Astrocyte (in vitro differentiated cells and primary cell): ENCODE measurements at regions not wholly inside any gene's neighbourhood (a gene's known extent, or its start where the extent isn't known, plus 50 kb on each side); places are given as distances from the start of the nearest gene placed in this dataset.
A peak's percentile ranks its signal among the peaks of the same experiment; 100 is the strongest.

ENCODE experiments used
- DNase-seq: peaks from one replicate; pipeline ENCODE4 v3.0.0-alpha.2; 2010; ENCODE audit warnings: low read depth
- FAIRE-seq: peaks from 2 replicates; lab custom pipeline; 2011; peaks lifted over from hg19 to GRCh38; lab: Jason Lieb, UNC
- H2AFZ ChIP-seq: 2 replicates; pipeline ENCODE4 v1.6.0; 2012; ENCODE audit warnings: low read depth, low read length, inconsistent platforms
- H3K27ac ChIP-seq: 2 replicates; pipeline ENCODE4 v1.5.1; 2011; ENCODE audit warnings: low read depth, low read length, inconsistent platforms
- H3K27me3 ChIP-seq: 2 replicates; pipeline ENCODE4 v1.6.0; 2011; ENCODE audit warnings: low read length, inconsistent platforms; ENCODE audit not compliant: insufficient read depth
- H3K36me3 ChIP-seq: 2 replicates; pipeline ENCODE4 v1.5.1; 2011; ENCODE audit warnings: low read length, inconsistent platforms; ENCODE audit not compliant: insufficient read depth
- H3K4me1 ChIP-seq: 2 replicates; pipeline ENCODE4 v1.5.1; 2011; ENCODE audit warnings: low read length, inconsistent platforms; ENCODE audit not compliant: insufficient read depth
- H3K4me2 ChIP-seq: 2 replicates; pipeline ENCODE4 v1.6.0; 2012; ENCODE audit warnings: low read length, inconsistent platforms
- H3K4me3 ChIP-seq: 2 replicates; pipeline ENCODE4 v1.5.1; 2011; ENCODE audit warnings: low read depth, mild to moderate bottlenecking, low read length, inconsistent platforms; ENCODE audit not compliant: insufficient read depth
- H3K79me2 ChIP-seq: 2 replicates; pipeline ENCODE4 v1.6.0; 2012; ENCODE audit warnings: mild to moderate bottlenecking, low read length, inconsistent platforms; ENCODE audit not compliant: insufficient read depth
- H3K9ac ChIP-seq: 2 replicates; pipeline ENCODE4 v1.6.0; 2012; ENCODE audit warnings: mild to moderate bottlenecking, low read length, inconsistent platforms
- H3K9me3 ChIP-seq: 2 replicates; pipeline ENCODE4 v1.5.1; 2012; ENCODE audit warnings: low read depth, mild to moderate bottlenecking, low read length, inconsistent platforms; ENCODE audit not compliant: insufficient read depth
- H4K20me1 ChIP-seq: 2 replicates; pipeline ENCODE4 v1.6.0; 2012; ENCODE audit warnings: low read length, inconsistent platforms; ENCODE audit not compliant: insufficient read depth
- H3K27ac Mint-ChIP-seq: one replicate; pipeline ENCODE4 v1.8.0; 2021; ENCODE audit warnings: mild to moderate bottlenecking, mixed read lengths; ENCODE audit not compliant: unreplicated experiment
- H3K27me3 Mint-ChIP-seq: one replicate; pipeline ENCODE4 v1.8.0; 2021; ENCODE audit warnings: low read depth, mixed read lengths; ENCODE audit not compliant: unreplicated experiment
- H3K36me3 Mint-ChIP-seq: one replicate; pipeline ENCODE4 v1.8.0; 2021; ENCODE audit warnings: low read depth, mixed read lengths; ENCODE audit not compliant: unreplicated experiment
- H3K4me1 Mint-ChIP-seq: one replicate; pipeline ENCODE4 v1.8.0; 2021; ENCODE audit warnings: low read depth, mixed read lengths; ENCODE audit not compliant: unreplicated experiment
- H3K4me3 Mint-ChIP-seq: one replicate; pipeline ENCODE4 v1.8.0; 2021; ENCODE audit warnings: mild to moderate bottlenecking, moderate library complexity, mixed read lengths; ENCODE audit not compliant: unreplicated experiment
- H3K9me3 Mint-ChIP-seq: one replicate; pipeline ENCODE4 v1.8.0; 2021; ENCODE audit warnings: mild to moderate bottlenecking, mixed read lengths; ENCODE audit not compliant: unreplicated experiment
- EZH2 ChIP-seq: IDR thresholded peaks from 2 replicates; pipeline ENCODE4 v1.6.1; 2012; ENCODE audit warnings: mild to moderate bottlenecking, low read length, inconsistent platforms; ENCODE audit not compliant: insufficient read depth
- TF ChIP-seq, protein P1 (sequence below): IDR thresholded peaks from 2 replicates; pipeline ENCODE4 v1.5.1; 2011; ENCODE audit warnings: low read depth, mild to moderate bottlenecking, inconsistent platforms, low read length, moderate library complexity; ENCODE audit not compliant: insufficient read depth

DNA sequence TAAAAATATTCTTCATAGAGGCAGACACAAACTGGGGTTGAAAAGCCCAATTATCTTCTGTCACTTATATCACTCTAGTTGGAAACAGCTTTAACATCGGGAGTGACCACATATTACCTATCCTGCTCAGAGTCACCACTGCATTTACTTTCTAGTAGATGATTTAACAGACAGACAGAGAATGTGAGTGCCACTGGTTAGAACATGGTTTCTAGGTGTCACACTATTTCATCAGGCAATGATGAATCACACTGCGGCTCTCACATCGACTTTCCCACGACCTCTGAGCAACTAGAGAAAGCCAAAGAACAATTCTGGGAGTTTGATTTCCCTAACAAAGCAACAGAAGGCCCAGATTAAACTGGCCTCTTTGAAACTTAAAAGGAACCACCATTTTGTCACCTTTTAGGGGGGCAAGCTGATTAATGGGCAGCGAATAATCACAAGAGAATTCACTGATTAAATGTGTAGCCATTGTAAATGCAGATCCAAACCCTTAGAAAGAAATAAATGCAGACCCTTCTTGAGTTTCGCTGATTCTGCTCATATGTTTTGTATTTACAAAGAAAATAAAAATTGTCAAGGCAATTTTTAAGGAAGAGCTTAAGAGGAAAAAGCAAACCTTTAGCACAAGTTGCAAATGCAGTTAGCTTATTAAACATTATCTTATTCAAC, 112.6 kb upstream of the KBTBD8 start:
- H3K4me3 ChIP-seq: no peak overlapping the region
- H3K27me3 ChIP-seq: no peaks in the 10 kb centered on the region
- peak; percentile 20 for DNase-seq
- H3K4me2 ChIP-seq: no peak overlapping the region
- FAIRE-seq: no peak
- H3K9ac ChIP-seq: no peak overlapping the region
- H3K36me3 ChIP-seq: no peaks in the 10 kb centered on the region
- H3K27ac Mint-ChIP-seq: peak overlapping the region; percentile 98
- TF ChIP-seq, protein P1, sequence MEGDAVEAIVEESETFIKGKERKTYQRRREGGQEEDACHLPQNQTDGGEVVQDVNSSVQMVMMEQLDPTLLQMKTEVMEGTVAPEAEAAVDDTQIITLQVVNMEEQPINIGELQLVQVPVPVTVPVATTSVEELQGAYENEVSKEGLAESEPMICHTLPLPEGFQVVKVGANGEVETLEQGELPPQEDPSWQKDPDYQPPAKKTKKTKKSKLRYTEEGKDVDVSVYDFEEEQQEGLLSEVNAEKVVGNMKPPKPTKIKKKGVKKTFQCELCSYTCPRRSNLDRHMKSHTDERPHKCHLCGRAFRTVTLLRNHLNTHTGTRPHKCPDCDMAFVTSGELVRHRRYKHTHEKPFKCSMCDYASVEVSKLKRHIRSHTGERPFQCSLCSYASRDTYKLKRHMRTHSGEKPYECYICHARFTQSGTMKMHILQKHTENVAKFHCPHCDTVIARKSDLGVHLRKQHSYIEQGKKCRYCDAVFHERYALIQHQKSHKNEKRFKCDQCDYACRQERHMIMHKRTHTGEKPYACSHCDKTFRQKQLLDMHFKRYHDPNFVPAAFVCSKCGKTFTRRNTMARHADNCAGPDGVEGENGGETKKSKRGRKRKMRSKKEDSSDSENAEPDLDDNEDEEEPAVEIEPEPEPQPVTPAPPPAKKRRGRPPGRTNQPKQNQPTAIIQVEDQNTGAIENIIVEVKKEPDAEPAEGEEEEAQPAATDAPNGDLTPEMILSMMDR: no peak
- no peak for TF ChIP-seq EZH2
- H3K27me3 Mint-ChIP-seq: no peaks in the 10 kb centered on the region
- no peak overlapping the region for H3K4me3 Mint-ChIP-seq
- H3K79me2 ChIP-seq: no peaks in the 10 kb centered on the region
- H3K4me1 Mint-ChIP-seq: peaks cover 15% of the 10 kb centered on the region
- H3K9me3 ChIP-seq: no peaks in the 10 kb centered on the region
- H3K9me3 Mint-ChIP-seq: no peaks in the 10 kb centered on the region
- no peak overlapping the region for H2AFZ ChIP-seq
- H3K4me1 ChIP-seq: no peaks in the 10 kb centered on the region
- H3K27ac ChIP-seq: no peak overlapping the region
- H3K36me3 Mint-ChIP-seq: no peaks in the 10 kb centered on the region
- H4K20me1 ChIP-seq: no peaks in the 10 kb centered on the region

DNA sequence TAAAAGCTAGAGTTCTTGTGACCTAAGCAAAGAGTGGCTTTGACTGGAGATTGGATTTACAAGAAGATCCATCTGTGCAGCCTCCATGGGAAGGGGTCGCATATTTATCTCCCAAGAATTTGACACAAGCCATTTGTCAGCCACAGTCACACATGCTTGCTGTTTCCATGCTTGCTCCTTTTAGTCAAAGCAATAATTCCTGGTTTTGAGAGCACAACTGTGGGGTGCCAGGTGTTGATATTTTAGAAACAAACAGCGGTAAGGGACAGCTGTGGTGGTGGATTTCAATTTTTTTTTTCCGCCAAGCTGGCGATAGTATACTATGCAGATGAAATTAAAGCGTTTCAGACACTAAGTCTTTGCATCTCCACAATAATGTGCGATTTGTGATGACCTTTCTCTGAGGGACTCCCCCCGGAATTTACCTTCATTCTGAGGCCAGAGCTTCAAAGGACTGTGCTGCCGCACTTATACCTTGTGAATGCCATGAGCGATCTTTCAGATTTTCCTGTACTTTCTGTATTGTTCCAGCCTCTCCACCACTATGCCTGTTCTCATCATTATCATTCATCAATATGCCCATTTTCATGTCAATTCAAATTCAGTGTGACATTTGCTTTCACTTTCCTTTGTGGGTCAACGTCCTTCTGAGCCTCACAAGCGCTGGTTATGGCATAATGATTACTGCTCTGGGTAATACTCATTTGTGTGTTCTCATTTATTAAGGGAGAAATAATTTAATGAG, 108.2 kb upstream of the KBTBD8 start:
- H3K9me3 ChIP-seq: no peaks in the 10 kb centered on the region
- no peaks in the 10 kb centered on the region for H3K27me3 Mint-ChIP-seq
- no peak overlapping the region for H3K4me2 ChIP-seq
- H3K27ac ChIP-seq: no peak overlapping the region
- H4K20me1 ChIP-seq: no peaks in the 10 kb centered on the region
- H3K79me2 ChIP-seq: no peaks in the 10 kb centered on the region
- H3K36me3 Mint-ChIP-seq: no peaks in the 10 kb centered on the region
- H2AFZ ChIP-seq: no peak overlapping the region
- no peaks in the 10 kb centered on the region for H3K4me1 ChIP-seq
- no peak for TF ChIP-seq EZH2
- TF ChIP-seq, protein P1: no peak
- no peak overlapping the region for H3K4me3 ChIP-seq
- no peak for DNase-seq
- H3K4me3 Mint-ChIP-seq: no peak overlapping the region
- peaks cover 15% of the 10 kb centered on the region for H3K4me1 Mint-ChIP-seq
- no peaks in the 10 kb centered on the region for H3K27me3 ChIP-seq
- peaks cover 5% of the 10 kb centered on the region for H3K9me3 Mint-ChIP-seq
- H3K9ac ChIP-seq: no peak overlapping the region
- no peak overlapping the region for H3K27ac Mint-ChIP-seq
- H3K36me3 ChIP-seq: no peaks in the 10 kb centered on the region
- no peak for FAIRE-seq

DNA sequence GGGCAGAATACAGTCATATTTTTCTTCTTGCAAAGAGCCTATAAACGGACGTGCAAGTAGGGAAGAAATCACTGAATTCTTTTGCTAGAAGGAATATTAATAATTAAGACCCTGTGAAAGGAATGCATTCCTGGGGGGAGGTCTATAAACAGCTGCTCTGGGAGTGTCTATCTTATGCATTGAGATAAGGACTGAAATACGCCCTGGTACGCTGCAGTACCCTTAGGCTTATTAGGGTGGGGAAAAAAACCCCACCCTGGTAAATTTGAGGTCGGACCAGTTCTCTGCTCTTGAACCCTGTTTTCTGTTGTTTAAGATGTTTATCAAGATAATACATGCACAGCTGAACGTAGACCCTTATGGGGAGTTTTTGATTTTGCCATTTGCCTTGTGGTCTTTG, 100.0 kb upstream of the KBTBD8 start:
- Histone ChIP-seq H3K27me3 (no peaks in the 10 kb centered on the region), H3K27ac (no peak overlapping the region), H3K4me2 (no peak overlapping the region), H4K20me1 (no peaks in the 10 kb centered on the region), H3K79me2 (no peaks in the 10 kb centered on the region), H2AFZ (no peak overlapping the region), H3K9me3 (peaks cover 5% of the 10 kb centered on the region), H3K4me1 (no peaks in the 10 kb centered on the region), H3K4me3 (no peak overlapping the region), H3K9ac (no peak overlapping the region), H3K36me3 (no peaks in the 10 kb centered on the region)
- peaks cover 4% of the 10 kb centered on the region for H3K36me3 Mint-ChIP-seq
- no peak for DNase-seq
- peaks cover 31% of the 10 kb centered on the region for H3K9me3 Mint-ChIP-seq
- H3K4me3 Mint-ChIP-seq: no peak overlapping the region
- no peaks in the 10 kb centered on the region for H3K4me1 Mint-ChIP-seq
- no peak for FAIRE-seq
- TF ChIP-seq, protein P1: no peak
- no peak for TF ChIP-seq EZH2
- H3K27me3 Mint-ChIP-seq: no peaks in the 10 kb centered on the region
- no peak overlapping the region for H3K27ac Mint-ChIP-seq
